HEK293T (cell line): ENCODE measurements at regions not wholly inside any gene's neighbourhood (a gene's known extent, or its start where the extent isn't known, plus 50 kb on each side); places are given as distances from the start of the nearest gene placed in this dataset.

ENCODE experiments used
- ARNT ChIP-seq: fragments of 450-650 bp; IDR thresholded peaks from 2 replicates; pipeline ENCODE4 v1.6.1; 2017; ENCODE audit warnings: mild to moderate bottlenecking
- BHLHE40 ChIP-seq: fragments of 450-650 bp; IDR thresholded peaks from 2 replicates; pipeline ENCODE4 v1.6.1; 2016; ENCODE audit warnings: mild to moderate bottlenecking, moderate library complexity, borderline replicate concordance
- CTBP1 ChIP-seq: fragments of 450-650 bp; IDR thresholded peaks from 2 replicates; pipeline ENCODE4 v1.6.1; 2016; ENCODE audit warnings: borderline replicate concordance
- FOXA1 ChIP-seq: fragments of 450-650 bp; IDR thresholded peaks from 2 replicates; pipeline ENCODE4 v1.6.1; 2016; ENCODE audit warnings: mild to moderate bottlenecking
- FOXM1 ChIP-seq: fragments of 450-650 bp; IDR thresholded peaks from 2 replicates; pipeline ENCODE4 v1.6.1; 2017; ENCODE audit warnings: mild to moderate bottlenecking, borderline replicate concordance
- HDGF ChIP-seq: fragments of 450-650 bp; IDR thresholded peaks from 2 replicates; pipeline ENCODE4 v1.6.1; 2017; ENCODE audit warnings: antibody characterized with exemption, borderline replicate concordance
- L3MBTL2 ChIP-seq: fragments of 450-650 bp; conservative IDR thresholded peaks from 2 replicates; pipeline ENCODE4 v1.6.1; 2016; ENCODE audit warnings: mild to moderate bottlenecking
- NFRKB ChIP-seq: fragments of 450-650 bp; IDR thresholded peaks from 2 replicates; pipeline ENCODE4 v1.6.1; 2016; ENCODE audit warnings: mild to moderate bottlenecking, moderate library complexity
- PKNOX1 ChIP-seq: fragments of 450-650 bp; IDR thresholded peaks from 2 replicates; pipeline ENCODE4 v1.6.1; 2016
- SP1 ChIP-seq: fragments of 450-650 bp; IDR thresholded peaks from 2 replicates; pipeline ENCODE4 v1.6.1; 2017
- SUZ12 ChIP-seq: fragments of 450-650 bp; IDR thresholded peaks from 2 replicates; pipeline ENCODE4 v1.6.1; 2016; ENCODE audit warnings: mild to moderate bottlenecking
- TARDBP ChIP-seq: fragments of 450-650 bp; IDR thresholded peaks from 2 replicates; pipeline ENCODE4 v1.6.1; 2016

GRCh38 chr3:66139415-66139814 lies 81.4 kb upstream of the SLC25A26 start:
- TF ChIP-seq BHLHE40: no peak
- TF ChIP-seq FOXA1: no peak
- no peak for TF ChIP-seq SP1
- TF ChIP-seq FOXM1: no peak
- no peak for TF ChIP-seq PKNOX1
- TF ChIP-seq L3MBTL2: no peak
- no peak for TF ChIP-seq TARDBP
- no peak for TF ChIP-seq SUZ12
- no peak for TF ChIP-seq HDGF
- no peak for TF ChIP-seq ARNT
- TF ChIP-seq NFRKB: no peak
- no peak for TF ChIP-seq CTBP1
